ENCODE measurements at regions not wholly inside any gene's neighbourhood (a gene's known extent, or its start where the extent isn't known, plus 50 kb on each side); places are given as distances from the start of the nearest gene placed in this dataset.
A peak's percentile ranks its signal among the peaks of the same experiment; 100 is the strongest.

DNA sequence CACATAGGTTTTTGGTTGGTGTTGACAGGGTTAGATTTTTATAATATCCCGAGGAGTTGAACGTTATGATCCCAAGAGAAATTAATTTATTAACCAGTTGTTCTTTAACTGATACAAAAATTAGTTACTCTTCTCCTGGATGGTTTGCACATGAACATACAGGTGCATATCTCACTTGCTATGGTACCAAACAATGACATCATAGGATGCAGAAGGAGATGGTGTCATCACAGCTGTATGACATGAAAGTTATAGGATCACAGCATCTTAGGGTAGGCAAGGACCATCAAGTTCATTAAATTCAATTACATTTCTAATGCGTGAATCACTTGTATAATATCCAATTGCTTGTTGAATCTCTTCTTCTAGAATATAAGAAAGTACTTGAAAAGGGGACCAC, 175.8 kb downstream of the PAH start:
- no peaks in the 10 kb centered on the region for H3K9me3 ChIP-seq (ENCODE audit: control insufficient read depth, insufficient read depth, low read depth, low read length)
- H3K4me3 ChIP-seq (ENCODE audit: low read depth, low read length): no peak overlapping the region
- TF ChIP-seq ZNF561 (tag by site-specific recombination; IDR thresholded peaks at IDR 0.05; ENCODE audit: borderline replicate concordance) (no peak), TRIM28 (IDR thresholded peaks at IDR 0.05; ENCODE audit: borderline replicate concordance, low read length) (no peak), ZNF404 (tag by site-specific recombination; IDR thresholded peaks at IDR 0.05) (no peak)
- TF ChIP-seq, protein P1, sequence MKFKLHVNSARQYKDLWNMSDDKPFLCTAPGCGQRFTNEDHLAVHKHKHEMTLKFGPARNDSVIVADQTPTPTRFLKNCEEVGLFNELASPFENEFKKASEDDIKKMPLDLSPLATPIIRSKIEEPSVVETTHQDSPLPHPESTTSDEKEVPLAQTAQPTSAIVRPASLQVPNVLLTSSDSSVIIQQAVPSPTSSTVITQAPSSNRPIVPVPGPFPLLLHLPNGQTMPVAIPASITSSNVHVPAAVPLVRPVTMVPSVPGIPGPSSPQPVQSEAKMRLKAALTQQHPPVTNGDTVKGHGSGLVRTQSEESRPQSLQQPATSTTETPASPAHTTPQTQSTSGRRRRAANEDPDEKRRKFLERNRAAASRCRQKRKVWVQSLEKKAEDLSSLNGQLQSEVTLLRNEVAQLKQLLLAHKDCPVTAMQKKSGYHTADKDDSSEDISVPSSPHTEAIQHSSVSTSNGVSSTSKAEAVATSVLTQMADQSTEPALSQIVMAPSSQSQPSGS (tag by site-specific recombination; IDR thresholded peaks at IDR 0.05; ENCODE audit: low read depth): 0 out of 2 replicates have a peak, but pooled peaks have one; percentile 54
- ChIA-PET CTCF (interaction anchor here (0.6 to 2.5 kb wide), 11 partner anchors 9 to 805 kb away, joined by 3 to 11 read pairs (median 4); no protein-coding TSS in a partner anchor), POLR2A (no interaction called here)
- H3K27ac ChIP-seq (ENCODE audit: extremely low read depth, low read depth, low read length): no peak overlapping the region
- H3K4me1 ChIP-seq (ENCODE audit: control insufficient read depth, insufficient read depth, low read length): no peaks in the 10 kb centered on the region
- no peaks in the 10 kb centered on the region for H3K36me3 ChIP-seq (ENCODE audit: control insufficient read depth in 2 of 2, insufficient read depth in 1 of 2, low read length in 2 of 2)

- H3K4me3 ChIP-seq (ENCODE audit: low read depth, low read length): no peak overlapping the region
- POLR2A ChIA-PET: no interaction called here
- H3K36me3 ChIP-seq (ENCODE audit: control insufficient read depth in 2 of 2, insufficient read depth in 1 of 2, low read length in 2 of 2): no peaks in the 10 kb centered on the region
- TF ChIP-seq ZNF654 (tag by site-specific recombination; IDR thresholded peaks at IDR 0.05; ENCODE audit: low read depth): peak; percentile 29
- TF ChIP-seq, protein P2, sequence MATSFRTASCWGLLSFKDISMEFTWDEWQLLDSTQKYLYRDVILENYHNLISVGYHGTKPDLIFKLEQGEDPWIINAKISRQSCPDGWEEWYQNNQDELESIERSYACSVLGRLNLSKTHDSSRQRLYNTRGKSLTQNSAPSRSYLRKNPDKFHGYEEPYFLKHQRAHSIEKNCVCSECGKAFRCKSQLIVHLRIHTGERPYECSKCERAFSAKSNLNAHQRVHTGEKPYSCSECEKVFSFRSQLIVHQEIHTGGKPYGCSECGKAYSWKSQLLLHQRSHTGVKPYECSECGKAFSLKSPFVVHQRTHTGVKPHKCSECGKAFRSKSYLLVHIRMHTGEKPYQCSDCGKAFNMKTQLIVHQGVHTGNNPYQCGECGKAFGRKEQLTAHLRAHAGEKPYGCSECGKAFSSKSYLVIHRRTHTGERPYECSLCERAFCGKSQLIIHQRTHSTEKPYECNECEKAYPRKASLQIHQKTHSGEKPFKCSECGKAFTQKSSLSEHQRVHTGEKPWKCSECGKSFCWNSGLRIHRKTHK (tag by site-specific recombination; IDR thresholded peaks at IDR 0.05): no peak
- H3K4me1 ChIP-seq (ENCODE audit: control insufficient read depth, insufficient read depth, low read length): no peaks in the 10 kb centered on the region
- H3K27ac ChIP-seq (ENCODE audit: extremely low read depth, low read depth, low read length): no peak overlapping the region
- CTCF ChIA-PET: interaction anchor here (0.6 to 2.9 kb wide), 21 partner anchors 9 to 935 kb away, joined by 3 to 17 read pairs (median 4); no protein-coding TSS in a partner anchor
- H3K9me3 ChIP-seq (ENCODE audit: control insufficient read depth, insufficient read depth, low read depth, low read length): no peaks in the 10 kb centered on the region
Measured at GRCh38 chr12:102740141-102740955, 176.7 kb downstream of the PAH start.

GRCh38 chr12:102736328-102736727, 180.7 kb downstream of the PAH start:
- ChIA-PET CTCF (no interaction called here), POLR2A (no interaction called here)
- Histone ChIP-seq H3K27ac (ENCODE audit: extremely low read depth, low read depth, low read length) (no peak overlapping the region), H3K9me3 (ENCODE audit: control insufficient read depth, insufficient read depth, low read depth, low read length) (no peaks in the 10 kb centered on the region), H3K4me3 (ENCODE audit: low read depth, low read length) (no peak overlapping the region), H3K4me1 (ENCODE audit: control insufficient read depth, insufficient read depth, low read length) (no peaks in the 10 kb centered on the region), H3K36me3 (ENCODE audit: control insufficient read depth in 2 of 2, insufficient read depth in 1 of 2, low read length in 2 of 2) (no peaks in the 10 kb centered on the region)
- no peak for TF ChIP-seq BCL11B (tag by site-specific recombination; IDR thresholded peaks at IDR 0.05; ENCODE audit: low read depth)
- no peak for TF ChIP-seq ZNF792 (tag by site-specific recombination; IDR thresholded peaks at IDR 0.05)
- no peak for TF ChIP-seq SALL2 (tag by site-specific recombination; IDR thresholded peaks at IDR 0.05; ENCODE audit: borderline replicate concordance)
- no peak for TF ChIP-seq YY2 (tag by site-specific recombination; IDR thresholded peaks at IDR 0.05)
- no peak for TF ChIP-seq INSM2 (tag by site-specific recombination; IDR thresholded peaks at IDR 0.05)
- TF ChIP-seq ZFP37 (tag by site-specific recombination; IDR thresholded peaks at IDR 0.05): no peak
- TF ChIP-seq MEIS1 (CRISPR knock-in tag; IDR thresholded peaks at IDR 0.05; ENCODE audit: borderline replicate concordance): no peak
